HCT116 (cell line): ENCODE measurements at regions not wholly inside any gene's neighbourhood (a gene's known extent, or its start where the extent isn't known, plus 50 kb on each side); places are given as distances from the start of the nearest gene placed in this dataset.

ENCODE experiments used
- CTCF ChIP-seq, 3 experiments: fragments of 200-600 bp in 1 of 3; sonication (generic) in 1 of 3; IDR thresholded peaks in 2 of 3; conservative IDR thresholded peaks in 1 of 3; 2 replicates each; pipeline ENCODE4 v1.5.1; 2012 to 2017; ENCODE audit warnings: low read depth in 2 of 3, low read length in 2 of 3, antibody characterized with exemption in 1 of 3, borderline replicate concordance in 1 of 3, control low read depth in 1 of 3, mild to moderate bottlenecking in 1 of 3, mixed read lengths in 1 of 3, mixed run types in 1 of 3, moderate library complexity in 1 of 3; ENCODE audit not compliant: insufficient read depth in 1 of 3
- EZH2 ChIP-seq: fragments of 200-600 bp; sonication (generic); IDR thresholded peaks from 2 replicates; pipeline ENCODE4 v1.6.1; 2017; ENCODE audit warnings: antibody characterized with exemption, mixed run types
- JUND ChIP-seq: IDR thresholded peaks from 2 replicates; pipeline ENCODE4 v1.6.1; 2012
- MAX ChIP-seq: IDR thresholded peaks from 2 replicates; pipeline ENCODE4 v1.6.1; 2012
- POLR2AphosphoS5 ChIP-seq: IDR thresholded peaks from 2 replicates; pipeline ENCODE4 v1.6.1; 2011; ENCODE audit warnings: mild to moderate bottlenecking, low read depth, low read length, moderate library complexity
- RAD21 ChIP-seq: IDR thresholded peaks from 2 replicates; pipeline ENCODE4 v1.6.1; 2012; ENCODE audit warnings: low read depth, mild to moderate bottlenecking
- SIN3A ChIP-seq: IDR thresholded peaks from 2 replicates; pipeline ENCODE4 v1.6.1; 2012; ENCODE audit warnings: low read depth
- SP1 ChIP-seq: IDR thresholded peaks from 2 replicates; pipeline ENCODE4 v1.6.1; 2012; ENCODE audit warnings: low read depth
- YY1 ChIP-seq: IDR thresholded peaks from 2 replicates; pipeline ENCODE4 v1.6.1; 2011; ENCODE audit warnings: low read length, low read depth, moderate library complexity, mild to moderate bottlenecking; ENCODE audit not compliant: insufficient replicate concordance; ENCODE audit errors: extremely low read depth
- ZBTB33 ChIP-seq: IDR thresholded peaks from 2 replicates; pipeline ENCODE4 v1.6.1; 2011; ENCODE audit warnings: mild to moderate bottlenecking, low read length, moderate library complexity; ENCODE audit not compliant: insufficient replicate concordance; ENCODE audit errors: extremely low read depth
- ZNF274 ChIP-seq: fragments of 200-500 bp; sonication (Bioruptor generic); IDR thresholded peaks from 2 replicates; pipeline ENCODE4 v1.6.1; 2014; ENCODE audit warnings: mild to moderate bottlenecking, low read depth, low read length, inconsistent platforms

DNA sequence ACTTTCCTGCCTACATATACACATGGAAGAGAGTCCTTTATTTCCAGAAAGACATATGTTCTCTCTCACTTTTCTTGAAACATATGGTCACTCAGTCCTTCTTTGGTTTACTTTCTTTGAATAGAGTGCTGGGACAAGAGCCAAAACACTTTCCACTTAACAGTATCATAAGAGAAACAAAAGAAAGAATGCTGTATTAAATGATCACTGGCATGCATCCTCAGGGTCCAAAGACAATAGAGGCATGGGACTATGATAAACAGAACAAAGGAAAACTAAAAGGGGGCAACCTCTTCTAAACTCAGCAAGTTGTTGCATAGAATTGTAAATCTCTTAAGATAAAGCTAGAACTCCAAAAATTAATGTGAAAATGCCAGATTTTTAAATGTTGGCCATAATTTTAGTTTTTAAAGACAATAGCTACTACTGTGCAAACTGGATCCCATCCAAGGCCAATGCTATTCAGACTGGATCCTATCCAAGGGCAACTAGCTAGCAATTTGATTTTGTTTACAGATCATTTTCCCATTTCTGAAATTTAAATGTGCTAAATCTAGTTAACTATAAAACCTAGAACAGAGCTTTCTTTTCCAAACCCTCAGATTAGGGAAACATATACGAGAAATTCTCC lies 687.5 kb downstream of the SORCS3 start:
- no peak for TF ChIP-seq JUND
- no peak for TF ChIP-seq SP1
- no peak for TF ChIP-seq CTCF (IDR thresholded peaks at IDR 0.05 in 2 of 3, conservative IDR thresholded peaks at IDR 0.05 in 1 of 3; ENCODE audit: borderline replicate concordance in 1 of 3, insufficient read depth in 1 of 3, low read depth in 2 of 3, low read length in 2 of 3)
- TF ChIP-seq EZH2 = no peak
- TF ChIP-seq SIN3A = no peak
- no peak for TF ChIP-seq YY1
- TF ChIP-seq ZBTB33 = no peak
- no peak for TF ChIP-seq ZNF274
- no peak for TF ChIP-seq RAD21
- TF ChIP-seq MAX = no peak
- no peak for TF ChIP-seq POLR2AphosphoS5
